ENCODE measurements at regions not wholly inside any gene's neighbourhood (a gene's known extent, or its start where the extent isn't known, plus 50 kb on each side); places are given as distances from the start of the nearest gene placed in this dataset.

DNA sequence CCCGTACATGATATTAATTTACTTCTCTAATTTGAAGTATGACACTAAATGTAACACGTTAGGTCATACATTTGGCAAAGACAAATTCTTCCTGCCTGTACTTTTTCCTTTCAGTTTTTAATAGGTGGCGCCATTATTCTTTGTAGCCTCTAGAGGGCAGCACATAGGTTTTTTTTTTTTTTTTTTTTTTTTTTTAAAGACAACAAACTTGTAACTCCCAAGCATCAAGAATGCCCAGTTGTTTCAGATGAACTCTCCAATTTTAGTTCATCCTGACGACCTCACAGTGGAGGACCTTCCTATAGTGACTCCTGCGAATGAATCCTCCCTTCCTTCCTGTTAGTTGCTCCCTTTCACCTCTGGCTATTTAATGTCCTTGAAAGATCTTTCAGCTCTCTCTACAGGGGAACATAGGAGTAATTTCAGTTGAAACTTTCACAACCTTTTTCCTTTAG lies 139.3 kb upstream of the HDAC9 start:
- TF ChIP-seq POLR2A (IDR thresholded peaks at IDR 0.05; ENCODE audit: low read depth, low read length) (no peak), TAF1 (IDR thresholded peaks at IDR 0.05; ENCODE audit: low read depth, low read length) (no peak), POU2F2 (IDR thresholded peaks at IDR 0.05; ENCODE audit: low read depth, low read length) (no peak), PAX5 (IDR thresholded peaks at IDR 0.05; ENCODE audit: insufficient read depth, low read length, severe bottlenecking) (no peak)

All from GM12891 (cell line).